22Rv1 (cell line): ENCODE measurements at regions not wholly inside any gene's neighbourhood (a gene's known extent, or its start where the extent isn't known, plus 50 kb on each side); places are given as distances from the start of the nearest gene placed in this dataset.

ENCODE experiments used
- ZFX ChIP-seq: fragments of 450-650 bp; IDR thresholded peaks from 2 replicates; pipeline ENCODE4 v1.6.1; 2017; ENCODE audit warnings: antibody characterized with exemption, borderline replicate concordance
- TF ChIP-seq, protein P1 (sequence below): fragments of 450-650 bp; IDR thresholded peaks from 2 replicates; pipeline ENCODE4 v1.5.1; 2017; ENCODE audit warnings: mild to moderate bottlenecking

- TF ChIP-seq, protein P1, sequence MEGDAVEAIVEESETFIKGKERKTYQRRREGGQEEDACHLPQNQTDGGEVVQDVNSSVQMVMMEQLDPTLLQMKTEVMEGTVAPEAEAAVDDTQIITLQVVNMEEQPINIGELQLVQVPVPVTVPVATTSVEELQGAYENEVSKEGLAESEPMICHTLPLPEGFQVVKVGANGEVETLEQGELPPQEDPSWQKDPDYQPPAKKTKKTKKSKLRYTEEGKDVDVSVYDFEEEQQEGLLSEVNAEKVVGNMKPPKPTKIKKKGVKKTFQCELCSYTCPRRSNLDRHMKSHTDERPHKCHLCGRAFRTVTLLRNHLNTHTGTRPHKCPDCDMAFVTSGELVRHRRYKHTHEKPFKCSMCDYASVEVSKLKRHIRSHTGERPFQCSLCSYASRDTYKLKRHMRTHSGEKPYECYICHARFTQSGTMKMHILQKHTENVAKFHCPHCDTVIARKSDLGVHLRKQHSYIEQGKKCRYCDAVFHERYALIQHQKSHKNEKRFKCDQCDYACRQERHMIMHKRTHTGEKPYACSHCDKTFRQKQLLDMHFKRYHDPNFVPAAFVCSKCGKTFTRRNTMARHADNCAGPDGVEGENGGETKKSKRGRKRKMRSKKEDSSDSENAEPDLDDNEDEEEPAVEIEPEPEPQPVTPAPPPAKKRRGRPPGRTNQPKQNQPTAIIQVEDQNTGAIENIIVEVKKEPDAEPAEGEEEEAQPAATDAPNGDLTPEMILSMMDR = no peak
- TF ChIP-seq ZFX = no peak
Measured at GRCh38 chr14:87304404-87304803, 688.6 kb downstream of the GALC start.
